Natural killer cell (primary cell): ENCODE measurements at regions not wholly inside any gene's neighbourhood (a gene's known extent, or its start where the extent isn't known, plus 50 kb on each side); places are given as distances from the start of the nearest gene placed in this dataset.

ENCODE experiments used
- ATAC-seq, 3 donors: fragments of 150-1000 bp in 2 of 3; fragments of 200-7000 bp in 1 of 3; cut with Tn5 transposase; 1 replicate in 1 of 3; 2 replicates in 2 of 3; pipeline ENCODE4 v1.10.0; 2021; ENCODE audit warnings: mild to moderate bottlenecking in 2 of 3, moderate library complexity in 2 of 3
- DNase-seq, 2 donors: peaks; one replicate each; pipeline versions ENCODE4 v3.0.0 to v3.0.0-alpha.2; 2013 to 2021; ENCODE audit warnings: mixed read lengths in 1 of 2
- H3K27ac ChIP-seq: one replicate; pipeline ENCODE4 v1.5.1; 2013; ENCODE audit warnings: mild to moderate bottlenecking, low read length
- H3K27me3 ChIP-seq: one replicate; pipeline ENCODE4 v1.6.1; 2013; ENCODE audit warnings: low read length; ENCODE audit not compliant: control insufficient read depth, insufficient read depth
- H3K36me3 ChIP-seq: one replicate; pipeline ENCODE4 v1.6.1; 2013; ENCODE audit warnings: low read length; ENCODE audit not compliant: control insufficient read depth, insufficient read depth
- H3K4me1 ChIP-seq: one replicate; pipeline ENCODE4 v1.6.1; 2013; ENCODE audit warnings: low read length; ENCODE audit not compliant: control insufficient read depth, insufficient read depth
- H3K4me3 ChIP-seq: one replicate; pipeline ENCODE4 v1.5.1; 2013; ENCODE audit warnings: low read length
- H3K9me3 ChIP-seq: one replicate; pipeline ENCODE4 v1.6.1; 2013; ENCODE audit warnings: low read length; ENCODE audit not compliant: control insufficient read depth, insufficient read depth
- H3K27ac Mint-ChIP-seq, 2 donors: one replicate each; pipeline ENCODE4 v1.8.0; 2022; ENCODE audit warnings: mild to moderate bottlenecking in 2 of 2, mixed read lengths in 2 of 2, moderate library complexity in 1 of 2
- H3K27me3 Mint-ChIP-seq, 2 donors: one replicate each; pipeline ENCODE4 v1.8.0; 2022; ENCODE audit warnings: low read depth in 2 of 2, mixed read lengths in 2 of 2
- H3K36me3 Mint-ChIP-seq: one replicate; pipeline ENCODE4 v1.8.0; 2022; ENCODE audit warnings: mixed read lengths
- H3K4me1 Mint-ChIP-seq, 2 donors: one replicate each; pipeline ENCODE4 v1.8.0; 2022; ENCODE audit warnings: mixed read lengths in 2 of 2
- H3K4me3 Mint-ChIP-seq: one replicate; pipeline ENCODE4 v1.8.0; 2022; ENCODE audit warnings: mild to moderate bottlenecking, moderate library complexity, mixed read lengths
- H3K9me3 Mint-ChIP-seq, 2 donors: one replicate each; pipeline ENCODE4 v1.8.0; 2022; ENCODE audit warnings: mixed read lengths in 2 of 2
- WGBS: methylation state at CpG from one replicate; pipeline ENCODE4 v1.1.7; 2013; ENCODE audit warnings: missing lambda C conversion rate; ENCODE audit not compliant: insufficient coverage; 5-methylcytosine and 5-hydroxymethylcytosine counted together
- intact Hi-C: fragments of 100-400 bp; cut with micrococcal nuclease; formaldehyde crosslinking; loops from one replicate; pipeline ENCODE4 v1.14.2; 2022
- TF ChIP-seq, protein P1 (sequence below): fragments of 200-600 bp; IDR thresholded peaks from one replicate; pipeline ENCODE4 v1.8.0; 2022; ENCODE audit warnings: antibody characterized with exemption

DNA sequence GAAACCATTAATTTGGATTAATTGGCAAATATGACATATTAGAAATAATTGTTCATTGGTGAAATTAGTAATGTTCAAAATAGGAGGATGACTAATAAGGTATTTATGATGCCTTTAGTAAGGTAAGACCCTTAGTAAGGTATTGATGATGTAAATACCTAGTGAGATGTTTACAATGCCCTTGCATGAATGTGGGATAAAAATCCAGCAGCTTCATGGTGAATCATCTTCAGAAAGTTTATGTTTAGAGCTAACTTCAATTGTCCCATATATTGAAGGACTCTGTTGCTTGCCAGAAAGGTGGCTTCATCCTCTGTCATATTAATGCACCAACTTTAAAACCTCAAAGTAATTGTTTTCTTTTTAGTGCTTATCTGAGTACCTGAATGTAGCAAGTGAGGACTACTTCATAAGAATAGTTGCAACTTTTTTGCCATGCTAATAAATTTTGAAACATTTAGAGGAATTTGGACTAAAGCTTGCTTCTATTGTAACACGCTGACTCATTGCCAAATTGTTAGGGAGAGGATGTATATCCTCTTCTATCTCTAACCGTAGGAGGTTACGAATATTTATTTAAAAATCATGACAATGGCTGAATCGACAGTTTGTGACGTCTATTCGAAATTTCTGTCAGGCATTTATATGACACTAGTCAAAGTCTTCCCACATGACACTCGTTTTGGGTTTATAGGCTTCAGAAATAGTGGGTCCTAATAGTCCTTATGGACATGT is 174.1 kb upstream of the HS3ST1 start:
- no peaks in the 10 kb centered on the region for H3K9me3 ChIP-seq
- no peak overlapping the region for H3K4me3 Mint-ChIP-seq
- no peak overlapping the region for H3K27ac ChIP-seq
- H3K36me3 ChIP-seq = no peaks in the 10 kb centered on the region
- ATAC-seq (no peak), DNase-seq (no peak)
- H3K27me3 Mint-ChIP-seq = peaks cover 0 to 10% of the 10 kb centered on the region in 2 donors
- H3K4me3 ChIP-seq = no peak overlapping the region
- H3K4me1 Mint-ChIP-seq = no peaks in the 10 kb centered on the region
- no peaks in the 10 kb centered on the region for H3K36me3 Mint-ChIP-seq
- H3K27me3 ChIP-seq = no peaks in the 10 kb centered on the region
- no peaks in the 10 kb centered on the region for H3K4me1 ChIP-seq
- no peak overlapping the region for H3K27ac Mint-ChIP-seq
- TF ChIP-seq, protein P1, sequence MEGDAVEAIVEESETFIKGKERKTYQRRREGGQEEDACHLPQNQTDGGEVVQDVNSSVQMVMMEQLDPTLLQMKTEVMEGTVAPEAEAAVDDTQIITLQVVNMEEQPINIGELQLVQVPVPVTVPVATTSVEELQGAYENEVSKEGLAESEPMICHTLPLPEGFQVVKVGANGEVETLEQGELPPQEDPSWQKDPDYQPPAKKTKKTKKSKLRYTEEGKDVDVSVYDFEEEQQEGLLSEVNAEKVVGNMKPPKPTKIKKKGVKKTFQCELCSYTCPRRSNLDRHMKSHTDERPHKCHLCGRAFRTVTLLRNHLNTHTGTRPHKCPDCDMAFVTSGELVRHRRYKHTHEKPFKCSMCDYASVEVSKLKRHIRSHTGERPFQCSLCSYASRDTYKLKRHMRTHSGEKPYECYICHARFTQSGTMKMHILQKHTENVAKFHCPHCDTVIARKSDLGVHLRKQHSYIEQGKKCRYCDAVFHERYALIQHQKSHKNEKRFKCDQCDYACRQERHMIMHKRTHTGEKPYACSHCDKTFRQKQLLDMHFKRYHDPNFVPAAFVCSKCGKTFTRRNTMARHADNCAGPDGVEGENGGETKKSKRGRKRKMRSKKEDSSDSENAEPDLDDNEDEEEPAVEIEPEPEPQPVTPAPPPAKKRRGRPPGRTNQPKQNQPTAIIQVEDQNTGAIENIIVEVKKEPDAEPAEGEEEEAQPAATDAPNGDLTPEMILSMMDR = no peak
- WGBS = 95% methylated on average over 6 of the region's 7 CpGs
- H3K9me3 Mint-ChIP-seq = no peaks in the 10 kb centered on the region
- intact Hi-C loops = no loop called here

DNA sequence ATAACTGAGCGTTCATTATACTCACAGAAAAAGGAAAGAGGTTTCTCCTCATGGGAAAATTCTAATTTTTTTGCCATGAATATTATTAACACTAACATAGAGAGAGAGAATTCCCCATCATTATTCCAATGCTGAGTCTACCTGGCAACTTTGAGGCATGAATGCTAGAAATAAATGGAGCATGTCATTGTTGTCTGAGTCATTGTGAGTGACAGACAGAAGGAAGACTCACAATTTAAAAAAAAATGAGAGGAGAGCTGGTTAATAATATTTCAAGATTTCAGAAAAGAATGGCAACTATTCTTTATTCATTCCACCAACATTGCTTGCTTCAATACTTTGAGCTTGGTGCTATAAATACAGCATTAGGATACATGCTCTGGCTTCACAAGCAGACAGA is 170.4 kb upstream of the HS3ST1 start:
- Mint-ChIP-seq H3K36me3 (no peaks in the 10 kb centered on the region), H3K4me3 (no peak overlapping the region), H3K27ac (no peak overlapping the region), H3K27me3 (peaks cover 0 to 10% of the 10 kb centered on the region in 2 donors), H3K4me1 (no peaks in the 10 kb centered on the region), H3K9me3 (peaks cover 0 to 2% of the 10 kb centered on the region in 2 donors)
- H3K9me3 ChIP-seq = no peaks in the 10 kb centered on the region
- no peak for DNase-seq
- no peaks in the 10 kb centered on the region for H3K27me3 ChIP-seq
- intact Hi-C loops = no loop called here
- no peak overlapping the region for H3K27ac ChIP-seq
- ATAC-seq = no peak
- no CpG with 5 or more reads among the region's 1 CpG for WGBS
- no peaks in the 10 kb centered on the region for H3K36me3 ChIP-seq
- TF ChIP-seq, protein P1 = no peak
- no peak overlapping the region for H3K4me3 ChIP-seq
- no peaks in the 10 kb centered on the region for H3K4me1 ChIP-seq

DNA sequence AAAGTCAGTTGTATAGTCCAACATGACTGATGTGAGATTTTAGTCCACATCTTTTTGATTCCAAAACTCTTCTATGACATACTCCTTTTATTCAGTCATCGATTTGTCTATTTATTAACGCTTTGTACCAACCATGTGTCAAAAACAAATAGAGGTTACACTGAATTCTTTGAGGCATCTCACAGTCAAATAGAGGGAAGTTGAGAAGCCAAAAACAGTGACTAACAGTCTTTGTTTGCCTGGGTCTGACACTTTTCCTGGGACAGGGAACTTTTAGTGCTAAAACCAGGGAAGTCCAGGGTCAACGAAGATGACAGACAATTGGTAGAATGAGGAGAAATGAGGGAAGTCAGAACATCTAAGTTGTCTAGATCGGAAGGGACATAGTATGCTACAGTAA is 169.9 kb upstream of the HS3ST1 start:
- Mint-ChIP-seq H3K4me3 (no peak overlapping the region), H3K9me3 (peaks cover 0 to 2% of the 10 kb centered on the region in 2 donors), H3K4me1 (no peaks in the 10 kb centered on the region), H3K27me3 (peaks cover 0 to 10% of the 10 kb centered on the region in 2 donors), H3K27ac (no peak overlapping the region), H3K36me3 (no peaks in the 10 kb centered on the region)
- TF ChIP-seq, protein P1 = no peak
- WGBS = 92% methylated on average over 4 of the region's 4 CpGs
- no peaks in the 10 kb centered on the region for H3K4me1 ChIP-seq
- H3K9me3 ChIP-seq = no peaks in the 10 kb centered on the region
- ATAC-seq (no peak), DNase-seq (no peak)
- H3K4me3 ChIP-seq = no peak overlapping the region
- no peaks in the 10 kb centered on the region for H3K27me3 ChIP-seq
- intact Hi-C loops = no loop called here
- H3K27ac ChIP-seq = no peak overlapping the region
- no peaks in the 10 kb centered on the region for H3K36me3 ChIP-seq

DNA sequence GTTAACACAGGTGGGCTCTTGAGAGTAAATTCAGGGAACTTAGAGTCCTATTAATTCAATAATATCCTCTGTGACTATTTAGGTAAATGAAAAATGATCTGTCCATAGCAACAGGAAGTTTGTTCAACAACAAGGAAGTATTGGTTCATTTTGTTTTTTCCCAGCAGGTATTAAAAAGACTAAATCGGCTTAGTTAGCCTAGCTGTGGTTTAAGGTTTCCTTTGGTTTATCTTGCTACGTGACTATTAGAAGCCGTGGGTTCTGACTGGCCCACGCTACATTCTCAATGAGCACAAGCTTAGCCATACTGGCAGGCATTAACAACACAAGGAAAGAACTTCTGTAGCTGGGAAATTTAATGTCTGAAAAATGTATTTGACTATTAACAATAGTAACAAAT is 168.8 kb upstream of the HS3ST1 start:
- Mint-ChIP-seq H3K27ac (no peak overlapping the region), H3K4me3 (no peak overlapping the region), H3K27me3 (peaks cover 0 to 10% of the 10 kb centered on the region in 2 donors), H3K36me3 (no peaks in the 10 kb centered on the region), H3K9me3 (peaks cover 0 to 2% of the 10 kb centered on the region in 2 donors), H3K4me1 (no peaks in the 10 kb centered on the region)
- Histone ChIP-seq H3K27ac (no peak overlapping the region), H3K36me3 (no peaks in the 10 kb centered on the region), H3K4me3 (no peak overlapping the region), H3K4me1 (no peaks in the 10 kb centered on the region), H3K9me3 (no peaks in the 10 kb centered on the region), H3K27me3 (no peaks in the 10 kb centered on the region)
- intact Hi-C loops = no loop called here
- WGBS = 17% methylated on average over 4 of the region's 4 CpGs
- ATAC-seq (no peak), DNase-seq (no peak)
- TF ChIP-seq, protein P1 = no peak
